Choroid plexus epithelial cell (primary cell): ENCODE measurements at regions not wholly inside any gene's neighbourhood (a gene's known extent, or its start where the extent isn't known, plus 50 kb on each side); places are given as distances from the start of the nearest gene placed in this dataset.

Experiments used
- DNase-seq: peaks from one replicate; pipeline ENCODE4 v3.0.0-alpha.2; 2010; ENCODE audit warnings: low read depth
- H3K4me3 ChIP-seq: 2 replicates; pipeline ENCODE4 v1.5.1; 2011; ENCODE audit warnings: low read depth, mild to moderate bottlenecking, control low read depth, low read length, moderate library complexity
- TF ChIP-seq, protein P1 (sequence below): conservative IDR thresholded peaks from 2 replicates; pipeline ENCODE4 v1.5.1; 2011; ENCODE audit warnings: low read depth, mild to moderate bottlenecking, control low read depth, inconsistent platforms, low read length, moderate library complexity

DNA sequence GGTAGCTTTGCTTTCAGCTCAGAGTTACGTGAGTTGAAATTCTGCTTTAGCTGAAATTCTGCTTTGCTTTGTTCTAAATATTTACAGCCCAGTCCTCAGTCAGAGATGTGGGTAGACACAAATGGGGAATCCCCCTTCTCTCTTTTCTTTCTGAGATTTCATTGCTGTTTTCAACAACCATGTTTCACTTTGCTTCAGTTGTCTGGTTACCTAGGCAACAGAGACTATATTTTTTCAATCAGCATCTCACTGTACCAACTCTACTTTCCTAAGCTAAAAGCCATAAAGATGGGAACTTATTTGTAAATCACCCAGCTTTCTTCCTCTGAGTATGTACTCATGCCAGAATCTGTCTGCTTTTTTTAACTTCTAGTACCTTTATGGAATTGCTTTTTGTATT lies 509.0 kb downstream of the OLFM4 start:
- TF ChIP-seq, protein P1, sequence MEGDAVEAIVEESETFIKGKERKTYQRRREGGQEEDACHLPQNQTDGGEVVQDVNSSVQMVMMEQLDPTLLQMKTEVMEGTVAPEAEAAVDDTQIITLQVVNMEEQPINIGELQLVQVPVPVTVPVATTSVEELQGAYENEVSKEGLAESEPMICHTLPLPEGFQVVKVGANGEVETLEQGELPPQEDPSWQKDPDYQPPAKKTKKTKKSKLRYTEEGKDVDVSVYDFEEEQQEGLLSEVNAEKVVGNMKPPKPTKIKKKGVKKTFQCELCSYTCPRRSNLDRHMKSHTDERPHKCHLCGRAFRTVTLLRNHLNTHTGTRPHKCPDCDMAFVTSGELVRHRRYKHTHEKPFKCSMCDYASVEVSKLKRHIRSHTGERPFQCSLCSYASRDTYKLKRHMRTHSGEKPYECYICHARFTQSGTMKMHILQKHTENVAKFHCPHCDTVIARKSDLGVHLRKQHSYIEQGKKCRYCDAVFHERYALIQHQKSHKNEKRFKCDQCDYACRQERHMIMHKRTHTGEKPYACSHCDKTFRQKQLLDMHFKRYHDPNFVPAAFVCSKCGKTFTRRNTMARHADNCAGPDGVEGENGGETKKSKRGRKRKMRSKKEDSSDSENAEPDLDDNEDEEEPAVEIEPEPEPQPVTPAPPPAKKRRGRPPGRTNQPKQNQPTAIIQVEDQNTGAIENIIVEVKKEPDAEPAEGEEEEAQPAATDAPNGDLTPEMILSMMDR = no peak
- DNase-seq = no peak
- H3K4me3 ChIP-seq = no peak overlapping the region

DNA sequence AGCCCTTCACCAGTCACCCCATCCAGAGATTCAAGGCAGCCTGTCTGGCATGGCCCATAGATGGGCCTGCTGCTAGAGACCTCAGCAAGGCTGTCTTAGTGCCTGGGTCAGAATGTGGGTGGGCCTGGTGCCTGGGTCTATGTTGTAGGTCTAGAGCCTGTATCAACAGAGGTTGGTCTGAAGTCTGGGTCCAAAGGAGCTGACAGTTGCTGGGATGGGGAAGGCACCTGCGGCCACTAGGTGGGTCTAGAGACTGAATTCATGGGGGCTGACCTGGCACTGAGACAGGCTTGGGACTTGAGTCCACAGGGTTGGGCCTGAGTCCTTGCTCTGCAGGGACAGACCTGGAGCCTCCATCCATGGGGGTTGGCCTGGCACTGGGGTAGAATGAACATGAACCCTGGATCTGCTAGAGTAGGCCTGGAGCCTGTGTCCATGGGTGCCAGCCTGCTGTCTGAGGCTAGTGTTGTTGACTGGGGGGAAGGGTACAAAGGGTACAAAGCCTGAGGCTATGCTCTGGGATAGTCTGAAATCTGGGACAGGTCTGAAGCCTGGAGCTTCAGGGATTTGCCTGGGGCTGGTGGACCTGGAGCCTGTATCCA lies 516.8 kb downstream of the OLFM4 start:
- TF ChIP-seq, protein P1 = no peak
- no peak for DNase-seq
- no peak overlapping the region for H3K4me3 ChIP-seq

DNA sequence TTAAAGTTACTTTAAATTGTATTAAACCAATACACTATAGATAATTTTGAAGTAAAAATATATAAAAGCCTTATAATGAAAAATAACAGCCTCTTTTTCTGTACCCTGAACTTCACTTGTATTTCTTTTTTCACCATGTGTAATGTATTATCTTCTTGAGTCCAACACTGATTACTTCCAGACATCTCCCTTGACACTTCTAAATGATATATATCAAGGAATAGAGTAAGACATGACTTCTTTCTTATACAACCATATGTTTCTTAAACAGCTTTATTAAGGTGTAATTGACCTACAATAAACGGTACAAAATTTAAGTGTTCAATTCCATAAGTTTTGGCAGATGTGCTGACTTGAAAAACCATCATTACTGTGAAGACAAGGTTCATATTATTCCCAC lies 531.9 kb downstream of the OLFM4 start:
- TF ChIP-seq, protein P1 = no peak
- no peak for DNase-seq
- no peak overlapping the region for H3K4me3 ChIP-seq

DNA sequence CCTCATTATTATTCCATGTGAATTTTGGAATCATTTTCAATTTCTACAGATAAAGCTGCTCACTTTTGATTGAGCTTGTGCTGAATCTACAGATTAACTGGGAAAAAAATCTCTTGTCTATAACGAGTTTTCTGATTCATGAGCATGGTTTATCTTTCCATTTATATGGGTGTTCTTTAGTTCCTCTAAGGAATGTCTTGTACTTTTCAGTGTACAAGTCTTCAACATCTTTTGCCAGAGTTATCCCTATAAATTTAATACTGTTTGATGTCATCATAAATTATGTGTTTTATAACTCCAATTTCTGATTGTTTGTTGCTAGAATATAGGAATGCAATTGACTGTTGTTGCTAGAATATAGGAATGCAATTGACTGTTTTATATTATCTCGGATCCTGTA lies 533.8 kb downstream of the OLFM4 start:
- no peak for DNase-seq
- TF ChIP-seq, protein P1 = no peak
- no peak overlapping the region for H3K4me3 ChIP-seq

DNA sequence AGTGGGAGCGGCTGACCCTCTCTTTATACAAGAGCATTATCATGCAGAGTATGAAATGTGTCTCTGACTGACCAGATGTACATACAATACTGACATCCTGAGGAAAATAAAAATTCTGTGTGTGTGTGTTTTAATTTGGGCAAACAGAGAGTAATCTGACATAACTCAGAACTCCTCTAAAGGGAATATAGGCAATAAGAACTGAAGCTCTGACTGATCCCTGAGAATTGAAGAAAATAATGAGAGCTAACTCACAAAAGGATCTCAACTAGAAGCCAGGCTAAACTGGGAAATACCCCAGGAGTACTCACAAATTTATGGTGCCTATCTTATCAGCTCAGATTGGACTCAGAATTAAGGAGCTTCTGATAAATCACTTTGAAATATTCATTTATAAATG lies 539.9 kb downstream of the OLFM4 start:
- H3K4me3 ChIP-seq = no peak overlapping the region
- TF ChIP-seq, protein P1 = no peak
- DNase-seq = no peak

DNA sequence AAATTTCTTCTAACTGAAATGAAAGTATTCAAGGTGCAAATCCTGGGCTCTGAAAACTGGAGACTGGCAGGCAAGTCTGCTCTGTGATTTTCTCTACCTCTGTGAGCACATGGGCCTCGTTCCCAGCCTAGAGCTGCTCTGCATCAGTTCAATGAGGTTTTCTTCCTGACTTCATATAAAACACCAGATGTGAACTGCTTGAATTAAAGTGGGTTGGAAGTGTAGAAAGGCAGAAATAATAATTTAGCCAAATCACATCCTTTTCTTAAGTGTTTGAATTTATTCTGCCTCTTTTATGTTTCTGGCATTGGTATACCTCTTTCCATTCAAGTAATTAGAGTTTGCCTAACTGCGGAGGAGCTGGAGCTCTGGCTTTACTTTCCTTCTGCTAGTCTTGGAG lies 540.8 kb downstream of the OLFM4 start:
- no peak overlapping the region for H3K4me3 ChIP-seq
- DNase-seq = no peak
- TF ChIP-seq, protein P1 = no peak

DNA sequence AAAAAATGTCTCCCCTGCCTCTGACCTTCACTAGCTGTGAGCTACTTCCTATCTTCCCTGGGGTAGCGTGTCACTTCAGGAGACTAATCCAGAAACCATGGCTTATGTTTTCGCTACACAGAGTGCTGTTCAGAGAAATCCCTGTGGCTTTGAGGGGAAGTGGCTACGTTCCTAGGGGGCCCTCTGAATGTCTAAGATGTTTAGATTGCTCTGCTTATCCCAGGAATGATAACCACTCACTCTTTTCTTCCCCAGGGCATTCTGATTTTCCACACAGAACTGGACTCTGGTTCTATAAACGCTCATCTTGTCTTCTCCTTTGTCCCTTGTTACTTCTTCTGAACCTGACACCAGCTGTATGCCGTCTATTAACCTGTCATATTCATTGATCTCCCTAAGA lies 572.5 kb downstream of the OLFM4 start:
- TF ChIP-seq, protein P1 = no peak
- no peak for DNase-seq
- no peak overlapping the region for H3K4me3 ChIP-seq
